Mammary epithelial cell (primary cell): ENCODE measurements at regions not wholly inside any gene's neighbourhood (a gene's known extent, or its start where the extent isn't known, plus 50 kb on each side); places are given as distances from the start of the nearest gene placed in this dataset.

ENCODE experiments used
- CTCF ChIP-seq, 2 donors: IDR thresholded peaks in 1 of 2; conservative IDR thresholded peaks in 1 of 2; 2 replicates each; pipeline ENCODE4 v1.5.1; 2011 to 2012; ENCODE audit warnings: inconsistent platforms in 2 of 2, low read length in 2 of 2, mild to moderate bottlenecking in 2 of 2, control low read depth in 1 of 2, low read depth in 1 of 2; ENCODE audit not compliant: insufficient read depth in 1 of 2; ENCODE audit errors: extremely low read depth in 1 of 2
- EZH2 ChIP-seq: IDR thresholded peaks from 2 replicates; pipeline ENCODE4 v1.6.1; 2012; ENCODE audit warnings: low read length, inconsistent platforms, borderline replicate concordance

GRCh38 chr22:22185844-22186499, 58.6 kb upstream of the VPREB1 start:
- TF ChIP-seq CTCF (conservative IDR thresholded peaks at IDR 0.05 in 1 of 2, IDR thresholded peaks at IDR 0.05 in 1 of 2; ENCODE audit: extremely low read depth in 1 of 2, insufficient read depth in 1 of 2, low read depth in 1 of 2, low read length in 2 of 2) (no peak), EZH2 (no peak)
